Activated gamma-delta T cell treated with Interleukin-2 at 50 U/mL for 16 hours (primary cell): ENCODE measurements at regions not wholly inside any gene's neighbourhood (a gene's known extent, or its start where the extent isn't known, plus 50 kb on each side); places are given as distances from the start of the nearest gene placed in this dataset.

Source experiments
- DNase-seq: peaks from one replicate; pipeline ENCODE4 v3.0.0-alpha.2; 2020

- no peak for DNase-seq
Observed at GRCh38 chr1:195617106-195617505, 991.1 kb downstream of the KCNT2 start.

GRCh38 chr1:195608883-195609282, 999.4 kb downstream of the KCNT2 start:
- DNase-seq = no peak

GRCh38 chr1:195606483-195606882, 1001.8 kb downstream of the KCNT2 start:
- no peak for DNase-seq

GRCh38 chr1:195604287-195604686, 1004.0 kb downstream of the KCNT2 start:
- DNase-seq = no peak

GRCh38 chr1:195597891-195598290, 1010.3 kb downstream of the KCNT2 start:
- DNase-seq = no peak

- DNase-seq = no peak
Observed at GRCh38 chr1:195594773-195595172, 1013.5 kb downstream of the KCNT2 start.

GRCh38 chr1:195594322-195594721, 1013.9 kb downstream of the KCNT2 start:
- no peak for DNase-seq

GRCh38 chr1:195591917-195592672, 1016.1 kb downstream of the KCNT2 start:
- DNase-seq = no peak

GRCh38 chr1:195590649-195591048, 1017.6 kb downstream of the KCNT2 start:
- DNase-seq = no peak

GRCh38 chr1:195584870-195585624, 1023.2 kb downstream of the KCNT2 start:
- DNase-seq = no peak

- DNase-seq = no peak
Observed at GRCh38 chr1:195580988-195581387, 1027.3 kb downstream of the KCNT2 start.

GRCh38 chr1:195577748-195578147, 1030.5 kb downstream of the KCNT2 start:
- no peak for DNase-seq

GRCh38 chr1:195576641-195577040, 1031.6 kb downstream of the KCNT2 start:
- no peak for DNase-seq

- no peak for DNase-seq
Observed at GRCh38 chr1:195574511-195574910, 1033.7 kb downstream of the KCNT2 start.

GRCh38 chr1:195569934-195570333, 1038.3 kb downstream of the KCNT2 start:
- no peak for DNase-seq

- no peak for DNase-seq
Observed at GRCh38 chr1:195568389-195568788, 1039.9 kb downstream of the KCNT2 start.

GRCh38 chr1:195562074-195562473, 1046.2 kb downstream of the KCNT2 start:
- DNase-seq = no peak

- no peak for DNase-seq
Observed at GRCh38 chr1:195550071-195550862, 1058.0 kb downstream of the KCNT2 start.

GRCh38 chr1:195530961-195531360, 1077.3 kb downstream of the KCNT2 start:
- no peak for DNase-seq

- DNase-seq = no peak
Observed at GRCh38 chr1:195529881-195530280, 1078.4 kb downstream of the KCNT2 start.

- no peak for DNase-seq
Observed at GRCh38 chr1:195520757-195521156, 1087.5 kb downstream of the KCNT2 start.

GRCh38 chr1:195516036-195516435, 1092.2 kb downstream of the KCNT2 start:
- DNase-seq = no peak

GRCh38 chr1:195511501-195511900, 1096.7 kb downstream of the KCNT2 start:
- no peak for DNase-seq

- no peak for DNase-seq
Observed at GRCh38 chr1:195501118-195501517, 1107.1 kb downstream of the KCNT2 start.
